Thyroid gland (tissue), 4 donors: ENCODE measurements at regions not wholly inside any gene's neighbourhood (a gene's known extent, or its start where the extent isn't known, plus 50 kb on each side); places are given as distances from the start of the nearest gene placed in this dataset.

Experiments
- DNase-seq, 2 donors: peaks; one replicate each; pipeline ENCODE4 v3.0.0-alpha.2; 2019
- H3K27ac ChIP-seq, 3 donors: fragments of 200-600 bp; sonication (generic); 1 replicate in 2 of 3; 2 replicates in 1 of 3; pipeline ENCODE4 v1.5.1; 2016 to 2019; ENCODE audit warnings: mild to moderate bottlenecking in 1 of 3, moderate library complexity in 1 of 3
- H3K27me3 ChIP-seq: fragments of 200-600 bp; sonication (generic); one replicate; pipeline ENCODE4 v1.5.1; 2019
- H3K36me3 ChIP-seq, 2 donors: fragments of 200-600 bp; sonication (generic); one replicate each; pipeline ENCODE4 v1.5.1; 2016 to 2019
- H3K4me1 ChIP-seq, 2 donors: fragments of 200-600 bp; sonication (generic); one replicate each; pipeline ENCODE4 v1.5.1; 2017 to 2019
- H3K4me3 ChIP-seq, 3 donors: fragments of 200-600 bp; sonication (generic); replicated peaks in 1 of 3; 1 replicate in 2 of 3; 2 replicates in 1 of 3; pipeline ENCODE4 v1.5.1; 2016; ENCODE audit warnings: mild to moderate bottlenecking in 1 of 3
- H3K9me3 ChIP-seq: fragments of 200-600 bp; sonication (generic); one replicate; pipeline ENCODE4 v1.5.1; 2017
- POLR2A ChIP-seq, 2 donors: fragments of 450-650 bp; IDR thresholded peaks; one replicate each; pipeline ENCODE4 v1.6.1; 2017; ENCODE audit warnings: antibody characterized with exemption in 2 of 2, mild to moderate bottlenecking in 2 of 2, moderate library complexity in 1 of 2
- WGBS, 2 donors: methylation state at CpG; one replicate each; pipeline ENCODE4 v1.1.5; 2017; 5-methylcytosine and 5-hydroxymethylcytosine counted together
- intact Hi-C: fragments of 100-400 bp; cut with DNase I; formaldehyde crosslinking; loops from one replicate; pipeline ENCODE4 v1.15.1; 2023
- TF ChIP-seq, protein P1 (sequence below), 6 experiments: fragments of 200-600 bp in 3 of 6; fragments of 450-650 bp in 3 of 6; sonication (generic) in 3 of 6; IDR thresholded peaks; one replicate each; pipeline ENCODE4 v1.5.1; 2016 to 2019; ENCODE audit warnings: antibody characterized with exemption in 6 of 6, mild to moderate bottlenecking in 2 of 6, inconsistent platforms in 1 of 6, moderate library complexity in 1 of 6

DNA sequence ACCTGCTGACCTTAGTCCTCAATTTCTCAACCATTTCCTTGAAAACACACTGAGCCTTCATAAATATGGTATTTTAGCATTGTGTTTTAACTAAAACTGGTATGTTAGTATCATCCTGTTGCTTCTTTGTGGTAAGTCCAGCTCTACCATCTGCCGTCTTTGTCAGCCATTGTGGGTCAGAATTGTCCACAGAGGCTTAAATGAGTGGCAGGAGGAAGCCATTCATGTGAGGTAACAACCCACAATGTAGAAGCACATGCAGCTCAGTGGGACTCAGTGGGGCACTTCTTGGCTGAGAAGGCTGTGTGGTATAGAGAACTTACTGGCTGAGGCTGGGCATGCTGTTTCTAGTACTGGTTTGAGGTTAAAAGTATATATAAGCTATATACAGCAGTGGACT, 149.2 kb upstream of the NR3C1 start:
- H3K27ac ChIP-seq = no peak overlapping the region
- intact Hi-C loops = no loop called here
- no peak overlapping the region for H3K4me3 ChIP-seq
- H3K9me3 ChIP-seq = no peaks in the 10 kb centered on the region
- DNase-seq = no peak
- H3K27me3 ChIP-seq = no peaks in the 10 kb centered on the region
- no peaks in the 10 kb centered on the region for H3K4me1 ChIP-seq
- TF ChIP-seq POLR2A (IDR thresholded peaks at IDR 0.05) = no peak
- TF ChIP-seq, protein P1, sequence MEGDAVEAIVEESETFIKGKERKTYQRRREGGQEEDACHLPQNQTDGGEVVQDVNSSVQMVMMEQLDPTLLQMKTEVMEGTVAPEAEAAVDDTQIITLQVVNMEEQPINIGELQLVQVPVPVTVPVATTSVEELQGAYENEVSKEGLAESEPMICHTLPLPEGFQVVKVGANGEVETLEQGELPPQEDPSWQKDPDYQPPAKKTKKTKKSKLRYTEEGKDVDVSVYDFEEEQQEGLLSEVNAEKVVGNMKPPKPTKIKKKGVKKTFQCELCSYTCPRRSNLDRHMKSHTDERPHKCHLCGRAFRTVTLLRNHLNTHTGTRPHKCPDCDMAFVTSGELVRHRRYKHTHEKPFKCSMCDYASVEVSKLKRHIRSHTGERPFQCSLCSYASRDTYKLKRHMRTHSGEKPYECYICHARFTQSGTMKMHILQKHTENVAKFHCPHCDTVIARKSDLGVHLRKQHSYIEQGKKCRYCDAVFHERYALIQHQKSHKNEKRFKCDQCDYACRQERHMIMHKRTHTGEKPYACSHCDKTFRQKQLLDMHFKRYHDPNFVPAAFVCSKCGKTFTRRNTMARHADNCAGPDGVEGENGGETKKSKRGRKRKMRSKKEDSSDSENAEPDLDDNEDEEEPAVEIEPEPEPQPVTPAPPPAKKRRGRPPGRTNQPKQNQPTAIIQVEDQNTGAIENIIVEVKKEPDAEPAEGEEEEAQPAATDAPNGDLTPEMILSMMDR (IDR thresholded peaks at IDR 0.05) = no peak
- no peaks in the 10 kb centered on the region for H3K36me3 ChIP-seq
- WGBS, 2 donors = 92 to 94% methylated on average over 1 of the region's 1 CpG

DNA sequence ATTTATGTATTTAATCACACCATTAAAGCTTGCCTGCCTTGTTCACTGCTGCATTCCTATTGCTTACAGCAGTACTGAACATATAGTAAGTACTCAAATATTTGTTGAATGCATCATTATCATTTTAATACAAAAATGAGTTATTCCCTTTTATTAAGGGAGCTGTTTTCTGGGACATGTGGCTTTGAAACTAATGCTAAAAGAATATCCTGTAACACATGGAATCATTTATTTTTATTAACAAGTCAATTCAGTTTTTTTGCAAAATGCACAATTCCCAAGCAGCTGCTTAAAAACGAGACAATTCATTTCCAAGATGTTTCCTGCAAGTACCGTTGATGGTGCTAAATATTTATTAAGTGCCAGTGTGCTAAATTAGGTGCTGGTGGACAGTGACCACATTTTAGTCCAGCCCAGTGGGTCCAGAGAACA, 148.3 kb upstream of the NR3C1 start:
- intact Hi-C loops = no loop called here
- H3K36me3 ChIP-seq = no peaks in the 10 kb centered on the region
- H3K27me3 ChIP-seq = no peaks in the 10 kb centered on the region
- DNase-seq = no peak
- no peak overlapping the region for H3K27ac ChIP-seq
- H3K4me1 ChIP-seq = no peaks in the 10 kb centered on the region
- no peak for TF ChIP-seq POLR2A (IDR thresholded peaks at IDR 0.05)
- TF ChIP-seq, protein P1 (IDR thresholded peaks at IDR 0.05) = no peak
- no peak overlapping the region for H3K4me3 ChIP-seq
- WGBS, 2 donors = 73 to 80% methylated on average over 2 of the region's 2 CpGs
- H3K9me3 ChIP-seq = no peaks in the 10 kb centered on the region

DNA sequence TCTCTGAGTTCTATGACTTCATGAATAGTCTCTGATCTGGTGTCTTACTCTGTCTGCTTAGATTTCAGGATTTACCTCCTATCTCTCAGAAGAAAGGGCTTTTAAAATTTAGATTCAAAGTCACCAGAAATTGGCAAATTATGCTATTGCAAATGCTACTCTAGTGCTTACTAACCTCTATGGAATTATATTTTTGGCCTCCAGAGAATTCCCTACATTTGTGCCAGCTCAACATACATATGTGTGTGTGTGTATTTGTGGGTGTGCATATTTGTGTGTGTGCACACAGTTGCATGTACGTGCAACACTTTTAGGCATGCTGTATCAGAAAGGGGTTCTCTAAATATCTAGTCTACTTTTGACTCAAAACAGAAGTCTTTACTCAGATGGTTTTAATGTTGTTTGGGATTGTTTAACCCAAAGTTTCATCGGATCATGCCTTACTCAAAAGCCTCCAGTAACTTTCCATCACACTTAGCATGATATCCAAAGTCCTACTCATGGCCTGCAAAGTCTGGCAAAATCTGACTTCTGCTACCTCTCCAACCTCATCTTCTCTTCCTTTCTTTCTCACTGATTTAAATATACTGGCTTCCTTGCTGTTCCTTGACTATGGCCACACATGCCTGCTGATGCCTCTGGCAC, 147.6 kb upstream of the NR3C1 start:
- no peak for DNase-seq
- TF ChIP-seq POLR2A (IDR thresholded peaks at IDR 0.05) = no peak
- TF ChIP-seq, protein P1 (IDR thresholded peaks at IDR 0.05) = no peak
- intact Hi-C loops = no loop called here

DNA sequence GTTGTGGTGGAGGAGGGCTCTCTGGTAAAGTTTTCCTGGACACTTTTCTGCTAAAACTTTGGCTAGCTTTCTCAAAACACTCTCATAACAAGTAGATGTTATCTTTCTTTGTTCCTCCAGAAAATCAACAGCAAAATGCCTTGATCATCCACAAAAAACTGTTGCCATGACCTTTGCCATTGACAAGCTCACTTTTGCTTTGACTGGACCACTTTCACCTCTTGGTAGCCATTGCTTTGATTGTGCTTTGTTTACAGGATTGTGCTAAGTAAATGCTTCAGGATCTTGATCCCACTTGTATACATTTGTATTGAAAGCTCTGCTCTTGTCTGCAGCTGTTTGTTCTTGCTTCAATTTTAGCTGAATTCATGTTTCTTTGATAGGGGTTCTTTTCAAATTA, 143.9 kb upstream of the NR3C1 start:
- no peak overlapping the region for H3K27ac ChIP-seq
- no peaks in the 10 kb centered on the region for H3K36me3 ChIP-seq
- intact Hi-C loops = no loop called here
- H3K9me3 ChIP-seq = no peaks in the 10 kb centered on the region
- H3K27me3 ChIP-seq = no peaks in the 10 kb centered on the region
- H3K4me1 ChIP-seq = no peaks in the 10 kb centered on the region
- no peak for DNase-seq
- no peak overlapping the region for H3K4me3 ChIP-seq
- TF ChIP-seq POLR2A (IDR thresholded peaks at IDR 0.05) = no peak
- TF ChIP-seq, protein P1 (IDR thresholded peaks at IDR 0.05) = no peak

More for the DNA sequence above, 147.6 kb upstream of the NR3C1 start:
- WGBS, 2 donors = 91 to 97% methylated on average over 2 of the region's 2 CpGs
- H3K4me3 ChIP-seq = no peak overlapping the region
- no peaks in the 10 kb centered on the region for H3K9me3 ChIP-seq
- H3K4me1 ChIP-seq = no peaks in the 10 kb centered on the region
- no peaks in the 10 kb centered on the region for H3K27me3 ChIP-seq
- H3K36me3 ChIP-seq = no peaks in the 10 kb centered on the region
- H3K27ac ChIP-seq = no peak overlapping the region

DNA sequence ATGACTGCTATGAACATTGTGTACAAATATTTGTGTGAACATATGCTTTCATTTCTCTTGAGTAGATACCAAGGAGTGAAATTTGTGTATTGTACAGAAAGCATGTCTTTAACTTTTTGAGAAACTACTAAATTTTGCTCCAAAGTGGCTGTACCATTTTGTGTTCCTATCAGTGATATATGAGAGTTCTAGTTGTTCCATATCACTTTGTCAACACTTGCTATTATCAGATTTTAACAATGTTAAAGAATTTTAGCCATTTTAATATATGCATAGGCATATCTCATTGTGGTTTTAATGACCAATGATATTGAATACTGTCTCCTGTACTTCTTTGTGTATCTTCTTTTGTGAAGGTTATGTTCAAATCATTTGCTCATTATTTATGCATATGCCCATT, 142.9 kb upstream of the NR3C1 start:
- DNase-seq = no peak
- H3K4me3 ChIP-seq = no peak overlapping the region
- intact Hi-C loops = no loop called here

More for the DNA sequence above, 142.9 kb upstream of the NR3C1 start:
- no peaks in the 10 kb centered on the region for H3K27me3 ChIP-seq
- TF ChIP-seq, protein P1 (IDR thresholded peaks at IDR 0.05) = no peak
- no peak for TF ChIP-seq POLR2A (IDR thresholded peaks at IDR 0.05)
- no peaks in the 10 kb centered on the region for H3K36me3 ChIP-seq
- H3K27ac ChIP-seq = no peak overlapping the region
- no peaks in the 10 kb centered on the region for H3K4me1 ChIP-seq
- H3K9me3 ChIP-seq = no peaks in the 10 kb centered on the region
